ENCODE measurements at regions not wholly inside any gene's neighbourhood (a gene's known extent, or its start where the extent isn't known, plus 50 kb on each side); places are given as distances from the start of the nearest gene placed in this dataset.
"Not testable (repeated sequence)": the region's sequence is repeated elsewhere in the genome, so short reads cannot be mapped to it uniquely, and the experiment has no call there.

DNA sequence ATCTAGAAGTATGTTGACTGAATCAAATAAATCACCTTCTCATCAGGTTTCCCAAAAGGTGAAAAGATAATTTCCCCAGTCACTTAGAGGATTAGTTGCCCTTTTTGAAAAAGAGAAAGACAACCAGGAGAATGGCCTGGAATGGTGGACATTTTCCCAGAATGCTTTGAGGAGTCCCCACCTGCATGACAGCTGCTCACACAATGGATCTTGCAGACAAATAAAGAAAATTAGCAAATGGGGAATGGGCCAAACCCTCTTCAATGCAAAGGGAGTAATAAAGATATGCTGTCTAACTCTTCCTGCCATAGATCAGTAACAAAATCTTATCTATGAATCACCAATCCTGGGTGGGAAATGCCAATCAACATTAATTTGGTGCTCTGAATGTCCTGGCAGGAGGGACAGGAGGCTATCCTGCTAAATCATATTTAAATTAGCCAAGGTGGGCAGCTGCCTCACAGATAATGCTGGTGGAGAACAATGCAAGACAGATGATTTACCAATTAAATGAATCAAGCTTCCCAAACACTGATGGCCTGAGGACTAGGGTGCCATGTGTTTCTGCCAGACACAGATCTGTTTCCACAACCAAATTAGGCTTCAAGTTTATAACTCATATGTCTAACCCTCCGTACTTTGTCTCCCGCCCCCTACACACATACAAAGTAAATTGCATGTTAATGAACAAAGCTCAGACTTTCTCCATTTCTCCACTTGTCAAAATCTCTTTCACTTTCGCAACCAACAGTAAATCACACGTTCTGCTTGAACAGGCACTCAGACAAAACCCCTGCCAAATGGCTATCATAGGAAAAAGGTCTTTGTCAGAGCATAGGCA is 488.0 kb upstream of the PLXNA2 start:
- 29% methylated on average over 4 of the region's 4 CpGs for WGBS
- no peak for DNase-seq
- peak overlapping the region; percentile 40 for H3K4me3 ChIP-seq (ENCODE audit: low read length)
- H3K27ac ChIP-seq (ENCODE audit: low read length) = no peak overlapping the region
- no peaks in the 10 kb centered on the region for H3K4me1 ChIP-seq (ENCODE audit: control insufficient read depth, insufficient read depth, low read length)
- no peaks in the 10 kb centered on the region for H3K9me3 ChIP-seq (ENCODE audit: control insufficient read depth, low read length)
- no peak for ATAC-seq
- peaks cover under 1% of the 10 kb centered on the region for H3K27me3 ChIP-seq (ENCODE audit: control insufficient read depth, insufficient read depth)
- intact Hi-C loops (cut with DNase I) = no loop called here

- Histone ChIP-seq H3K9me3 (ENCODE audit: control insufficient read depth, low read length) (no peaks in the 10 kb centered on the region), H3K4me1 (ENCODE audit: control insufficient read depth, insufficient read depth, low read length) (no peaks in the 10 kb centered on the region), H3K4me3 (ENCODE audit: low read length) (no peak overlapping the region), H3K27ac (ENCODE audit: low read length) (no peak overlapping the region), H3K27me3 (ENCODE audit: control insufficient read depth, insufficient read depth) (no peaks in the 10 kb centered on the region)
- intact Hi-C loops (cut with DNase I) = no loop called here
- 63% methylated on average over 4 of the region's 4 CpGs for WGBS
- DNase-seq = no peak
- ATAC-seq = no peak
These were observed 493.0 kb upstream of the PLXNA2 start for GRCh38 chr1:208737161-208737560.

DNA sequence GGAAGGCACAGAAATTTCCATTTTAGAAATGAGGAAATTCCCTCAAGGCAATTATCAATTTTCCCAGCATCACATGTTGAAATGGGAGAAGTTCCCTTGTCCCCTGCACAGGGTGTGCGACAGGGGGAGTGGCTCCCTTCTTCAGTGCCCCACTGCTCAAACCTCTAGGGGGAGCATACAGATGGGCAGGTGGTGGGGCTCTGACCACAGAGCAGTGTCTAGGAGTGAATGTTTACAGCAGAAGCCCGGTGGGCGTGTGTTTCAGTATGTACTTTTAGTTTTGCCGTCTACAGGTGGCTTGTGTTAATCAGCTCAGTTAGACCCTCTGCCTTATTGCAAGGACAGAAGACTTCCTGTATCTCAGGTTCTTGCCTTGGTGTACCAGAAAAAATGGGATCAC is 493.7 kb upstream of the PLXNA2 start:
- H3K4me1 ChIP-seq (ENCODE audit: control insufficient read depth, insufficient read depth, low read length) = no peaks in the 10 kb centered on the region
- no peak for ATAC-seq
- no peaks in the 10 kb centered on the region for H3K9me3 ChIP-seq (ENCODE audit: control insufficient read depth, low read length)
- intact Hi-C loops (cut with DNase I) = no loop called here
- no peak for DNase-seq
- no peak overlapping the region for H3K27ac ChIP-seq (ENCODE audit: low read length)
- H3K4me3 ChIP-seq (ENCODE audit: low read length) = no peak overlapping the region
- 92% methylated on average over 4 of the region's 4 CpGs for WGBS
- H3K27me3 ChIP-seq (ENCODE audit: control insufficient read depth, insufficient read depth) = no peaks in the 10 kb centered on the region

GRCh38 chr1:208739636-208740035 is 495.5 kb upstream of the PLXNA2 start:
- 97% methylated on average over 20 of the region's 20 CpGs for WGBS
- H3K4me1 ChIP-seq (ENCODE audit: control insufficient read depth, insufficient read depth, low read length); H3K27ac ChIP-seq (ENCODE audit: low read length); H3K4me3 ChIP-seq (ENCODE audit: low read length); H3K9me3 ChIP-seq (ENCODE audit: control insufficient read depth, low read length); ATAC-seq; intact Hi-C loops (cut with DNase I); H3K27me3 ChIP-seq (ENCODE audit: control insufficient read depth, insufficient read depth): not testable (repeated sequence)
- peak in 1 of 3 donors; percentile 37 for DNase-seq

DNA sequence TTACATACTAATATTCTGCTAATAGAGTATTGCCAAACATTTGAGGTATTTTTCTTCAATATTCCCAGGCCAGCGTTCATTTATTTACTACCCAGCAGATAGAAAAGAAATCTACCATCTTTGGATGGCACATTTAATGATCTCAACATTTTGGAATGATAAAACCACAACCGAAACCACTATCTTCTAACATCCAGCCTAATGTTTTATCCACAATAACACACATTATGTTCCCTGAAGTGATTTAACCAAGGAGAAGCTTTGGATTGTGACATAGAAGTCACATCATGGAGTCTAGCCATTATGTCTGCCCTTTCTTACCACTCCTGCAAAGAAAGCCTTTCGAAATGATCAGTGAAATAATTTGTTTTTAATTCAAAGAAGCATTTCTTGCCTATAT is 497.1 kb upstream of the PLXNA2 start:
- Histone ChIP-seq H3K4me3 (ENCODE audit: low read length) (no peak overlapping the region), H3K4me1 (ENCODE audit: control insufficient read depth, insufficient read depth, low read length) (no peaks in the 10 kb centered on the region), H3K27me3 (ENCODE audit: control insufficient read depth, insufficient read depth) (no peaks in the 10 kb centered on the region), H3K27ac (ENCODE audit: low read length) (no peak overlapping the region), H3K9me3 (ENCODE audit: control insufficient read depth, low read length) (no peaks in the 10 kb centered on the region)
- ATAC-seq (no peak), DNase-seq (no peak)
- intact Hi-C loops (cut with DNase I) = no loop called here
- WGBS = 90% methylated on average over 3 of the region's 3 CpGs

GRCh38 chr1:208743361-208743760 is 499.2 kb upstream of the PLXNA2 start:
- Histone ChIP-seq H3K27ac (ENCODE audit: low read length) (no peak overlapping the region), H3K27me3 (ENCODE audit: control insufficient read depth, insufficient read depth) (no peaks in the 10 kb centered on the region), H3K9me3 (ENCODE audit: control insufficient read depth, low read length) (no peaks in the 10 kb centered on the region), H3K4me1 (ENCODE audit: control insufficient read depth, insufficient read depth, low read length) (no peaks in the 10 kb centered on the region), H3K4me3 (ENCODE audit: low read length) (no peak overlapping the region)
- intact Hi-C loops (cut with DNase I) = no loop called here
- DNase-seq (no peak), ATAC-seq (no peak)
- 94% methylated on average over 5 of the region's 5 CpGs for WGBS

GRCh38 chr1:208747979-208748378 is 503.8 kb upstream of the PLXNA2 start:
- 18% methylated on average over 6 of the region's 6 CpGs for WGBS
- Histone ChIP-seq H3K27me3 (ENCODE audit: control insufficient read depth, insufficient read depth) (no peaks in the 10 kb centered on the region), H3K27ac (ENCODE audit: low read length) (no peak overlapping the region), H3K9me3 (ENCODE audit: control insufficient read depth, low read length) (no peaks in the 10 kb centered on the region), H3K4me1 (ENCODE audit: control insufficient read depth, insufficient read depth, low read length) (no peaks in the 10 kb centered on the region), H3K4me3 (ENCODE audit: low read length) (no peak overlapping the region)
- ATAC-seq (no peak), DNase-seq (no peak)
- intact Hi-C loops (cut with DNase I) = no loop called here

DNA sequence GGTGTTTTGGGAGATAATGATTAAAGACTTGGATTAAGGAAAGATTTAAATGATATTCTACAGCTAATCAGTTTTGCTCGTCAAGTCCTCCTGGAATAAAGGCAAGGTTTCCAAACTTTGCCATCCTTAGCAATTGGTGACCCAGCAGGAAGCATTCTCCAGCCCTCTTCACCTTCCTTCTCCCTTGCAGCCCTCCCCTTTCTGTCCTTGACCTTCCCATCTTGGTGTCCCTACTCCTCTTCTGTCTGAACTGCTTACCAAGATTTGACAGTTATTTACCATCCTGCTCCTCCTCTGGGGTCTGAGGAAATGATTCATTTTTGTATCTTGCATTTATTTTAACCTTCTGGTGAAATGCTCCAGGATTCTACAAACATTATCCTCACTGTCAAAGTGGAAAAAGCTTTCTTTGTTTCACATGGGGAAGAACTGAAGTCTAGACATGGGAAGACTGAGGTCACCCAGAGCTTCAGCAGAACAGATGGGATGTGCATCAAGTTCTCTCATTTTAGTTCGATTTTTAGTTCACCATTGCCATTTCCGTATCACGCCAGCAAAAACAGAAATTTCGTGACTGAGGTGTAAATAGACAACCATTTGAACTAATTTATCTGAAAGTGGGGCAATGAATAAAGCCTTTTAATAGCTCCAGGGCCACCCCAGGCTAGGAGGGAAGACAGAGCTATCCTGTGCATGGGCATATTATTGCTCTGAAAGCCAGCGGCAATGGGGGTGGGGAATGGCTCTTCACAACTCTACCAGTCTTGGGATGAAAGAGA is 504.4 kb upstream of the PLXNA2 start:
- H3K27ac ChIP-seq (ENCODE audit: low read length) = no peak overlapping the region
- H3K9me3 ChIP-seq (ENCODE audit: control insufficient read depth, low read length) = no peaks in the 10 kb centered on the region
- 77% methylated on average over 6 of the region's 6 CpGs for whole genome bisulfite sequencing
- H3K4me1 ChIP-seq (ENCODE audit: control insufficient read depth, insufficient read depth, low read length) = no peaks in the 10 kb centered on the region
- ATAC-seq (no peak), DNase-seq (no peak)
- H3K4me3 ChIP-seq (ENCODE audit: low read length) = no peak overlapping the region
- H3K27me3 ChIP-seq (ENCODE audit: control insufficient read depth, insufficient read depth) = no peaks in the 10 kb centered on the region
- intact Hi-C loops (cut with DNase I) = no loop called here

- Histone ChIP-seq H3K9me3 (ENCODE audit: control insufficient read depth, low read length) (no peaks in the 10 kb centered on the region), H3K4me1 (ENCODE audit: control insufficient read depth, insufficient read depth, low read length) (no peaks in the 10 kb centered on the region), H3K4me3 (ENCODE audit: low read length) (no peak overlapping the region), H3K27ac (ENCODE audit: low read length) (no peak overlapping the region), H3K27me3 (ENCODE audit: control insufficient read depth, insufficient read depth) (no peaks in the 10 kb centered on the region)
- intact Hi-C loops (cut with DNase I) = no loop called here
- ATAC-seq (no peak), DNase-seq (no peak)
- WGBS = 80% methylated on average over 6 of the region's 6 CpGs
These were observed 512.3 kb upstream of the PLXNA2 start for GRCh38 chr1:208756339-208756981.

- DNase-seq (no peak), ATAC-seq (no peak)
- intact Hi-C loops (cut with DNase I) = no loop called here
- no peak overlapping the region for H3K27ac ChIP-seq (ENCODE audit: low read length)
- H3K4me1 ChIP-seq (ENCODE audit: control insufficient read depth, insufficient read depth, low read length) = no peaks in the 10 kb centered on the region
- WGBS = 98% methylated on average over 1 of the region's 1 CpG
- H3K4me3 ChIP-seq (ENCODE audit: low read length) = no peak overlapping the region
- no peaks in the 10 kb centered on the region for H3K9me3 ChIP-seq (ENCODE audit: control insufficient read depth, low read length)
- H3K27me3 ChIP-seq (ENCODE audit: control insufficient read depth, insufficient read depth) = no peaks in the 10 kb centered on the region
These were observed 513.7 kb upstream of the PLXNA2 start for GRCh38 chr1:208757846-208758245.

- no peak overlapping the region for H3K27ac ChIP-seq (ENCODE audit: low read length)
- intact Hi-C loops (cut with DNase I) = no loop called here
- ATAC-seq = no peak
- H3K4me3 ChIP-seq (ENCODE audit: low read length) = no peak overlapping the region
- H3K4me1 ChIP-seq (ENCODE audit: control insufficient read depth, insufficient read depth, low read length) = no peaks in the 10 kb centered on the region
- no peaks in the 10 kb centered on the region for H3K27me3 ChIP-seq (ENCODE audit: control insufficient read depth, insufficient read depth)
- no peak for DNase-seq
- no peaks in the 10 kb centered on the region for H3K9me3 ChIP-seq (ENCODE audit: control insufficient read depth, low read length)
These were observed 515.1 kb upstream of the PLXNA2 start for GRCh38 chr1:208759255-208759654.
